Caco-2 (cell line): ENCODE measurements at regions not wholly inside any gene's neighbourhood (a gene's known extent, or its start where the extent isn't known, plus 50 kb on each side); places are given as distances from the start of the nearest gene placed in this dataset.

Experiments used
- BruUV-seq: library from RNA; stranded (reverse); fragments of 400-500 nt; replicated peaks from 2 replicates; lab custom pipeline; 2021; lab: Mats Ljungman, UMichigan
- CTCF ChIA-PET: fragments of 300-600 bp; sonication (Branson Sonifier 250); formaldehyde crosslinking; loops from one replicate; lab custom pipeline; 2022; ENCODE audit warnings: antibody characterized with exemption; lab: Charles Lee
- POLR2A ChIA-PET: fragments of 300-600 bp; sonication (Branson Sonifier 250); formaldehyde crosslinking; loops from one replicate; lab custom pipeline; 2022; ENCODE audit warnings: antibody characterized with exemption; lab: Charles Lee
- DNase-seq, 2 experiments: peaks; one replicate each; pipeline versions ENCODE4 v3.0.0 to v3.0.0-alpha.2; 2020 to 2022
- H3K27me3 ChIP-seq: replicated peaks from 2 replicates; pipeline ENCODE4 v1.6.0; 2011; ENCODE audit warnings: low read length; ENCODE audit not compliant: control insufficient read depth, insufficient read depth
- H3K36me3 ChIP-seq: 2 replicates; pipeline ENCODE4 v1.5.1; 2011; ENCODE audit warnings: low read length; ENCODE audit not compliant: control insufficient read depth, insufficient read depth
- H3K4me1 ChIP-seq: fragments of 250-450 bp; sonication (Bioruptor Pico); 2 replicates; pipeline ENCODE4 v1.5.1; 2020; ENCODE audit warnings: mild to moderate bottlenecking
- H3K4me3 ChIP-seq: 2 replicates; pipeline ENCODE4 v1.5.1; 2011; ENCODE audit warnings: low read depth, mild to moderate bottlenecking, control low read depth, low read length
- H3K9me3 ChIP-seq: fragments of 250-450 bp; sonication (Bioruptor Pico); 2 replicates; pipeline ENCODE4 v1.5.1; 2020; ENCODE audit warnings: mild to moderate bottlenecking, moderate library complexity
- H3K27ac Mint-ChIP-seq: one replicate; pipeline ENCODE4 v1.8.0; 2022; ENCODE audit warnings: mixed read lengths; ENCODE audit not compliant: unreplicated experiment
- H3K27me3 Mint-ChIP-seq: one replicate; pipeline ENCODE4 v1.8.0; 2022; ENCODE audit warnings: mixed read lengths; ENCODE audit not compliant: insufficient read depth, unreplicated experiment
- H3K36me3 Mint-ChIP-seq: one replicate; pipeline ENCODE4 v1.8.0; 2022; ENCODE audit warnings: mild to moderate bottlenecking, mixed read lengths; ENCODE audit not compliant: insufficient read depth, unreplicated experiment
- H3K4me1 Mint-ChIP-seq: one replicate; pipeline ENCODE4 v1.8.0; 2022; ENCODE audit warnings: low read depth, mixed read lengths; ENCODE audit not compliant: unreplicated experiment
- H3K4me3 Mint-ChIP-seq: one replicate; pipeline ENCODE4 v1.8.0; 2022; ENCODE audit warnings: mild to moderate bottlenecking, moderate library complexity, mixed read lengths; ENCODE audit not compliant: unreplicated experiment
- H3K9me3 Mint-ChIP-seq: one replicate; pipeline ENCODE4 v1.8.0; 2022; ENCODE audit warnings: mixed read lengths; ENCODE audit not compliant: unreplicated experiment
- intact Hi-C: fragments of 100-400 bp; cut with micrococcal nuclease; formaldehyde crosslinking; loops from one replicate; pipeline ENCODE4 v1.10.0; 2022; ENCODE audit not compliant: unreplicated experiment
- TF ChIP-seq, protein P1 (sequence below), 2 experiments: fragments of 200-600 bp in 1 of 2; IDR thresholded peaks; 1 replicate in 1 of 2; 2 replicates in 1 of 2; pipeline versions ENCODE4 v1.5.1 to v1.8.0; 2011 to 2022; ENCODE audit warnings: antibody characterized with exemption in 1 of 2, control low read depth in 1 of 2, inconsistent platforms in 1 of 2, low read depth in 1 of 2, low read length in 1 of 2, mild to moderate bottlenecking in 1 of 2, moderate library complexity in 1 of 2; ENCODE audit not compliant: insufficient read depth in 1 of 2, severe bottlenecking in 1 of 2, unreplicated experiment in 1 of 2

DNA sequence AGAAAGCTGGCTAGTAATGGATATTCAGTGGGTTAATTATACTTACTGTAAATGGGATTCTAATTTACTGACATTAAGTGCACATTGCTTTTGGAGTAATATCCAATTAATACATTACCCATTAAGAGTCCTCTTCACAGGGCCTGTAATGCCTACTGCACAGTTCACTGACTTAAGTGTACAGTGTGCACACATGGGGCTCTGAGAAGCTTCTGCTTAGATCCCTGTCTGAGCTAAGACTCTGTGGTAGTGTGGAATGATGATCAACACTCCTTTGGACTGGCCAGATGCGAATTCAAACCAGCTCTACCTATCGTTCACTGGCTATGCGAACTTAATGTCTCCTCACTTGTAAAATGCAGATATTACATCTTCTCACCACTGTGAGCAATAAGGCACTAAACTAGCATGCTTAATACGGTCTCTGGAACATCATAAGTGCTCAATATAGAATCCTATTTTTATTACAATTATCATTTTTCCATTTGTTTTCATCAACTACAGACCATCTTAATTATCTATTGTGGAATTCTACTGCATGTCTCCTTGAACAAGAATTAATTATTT is 53.8 kb upstream of the SEC61G start:
- Histone ChIP-seq H3K4me1 (no peaks in the 10 kb centered on the region), H3K27me3 (no peaks in the 10 kb centered on the region), H3K36me3 (no peaks in the 10 kb centered on the region), H3K4me3 (no peak overlapping the region), H3K9me3 (no peaks in the 10 kb centered on the region; the same call in 1 of the 2 replicates)
- TF ChIP-seq, protein P1, sequence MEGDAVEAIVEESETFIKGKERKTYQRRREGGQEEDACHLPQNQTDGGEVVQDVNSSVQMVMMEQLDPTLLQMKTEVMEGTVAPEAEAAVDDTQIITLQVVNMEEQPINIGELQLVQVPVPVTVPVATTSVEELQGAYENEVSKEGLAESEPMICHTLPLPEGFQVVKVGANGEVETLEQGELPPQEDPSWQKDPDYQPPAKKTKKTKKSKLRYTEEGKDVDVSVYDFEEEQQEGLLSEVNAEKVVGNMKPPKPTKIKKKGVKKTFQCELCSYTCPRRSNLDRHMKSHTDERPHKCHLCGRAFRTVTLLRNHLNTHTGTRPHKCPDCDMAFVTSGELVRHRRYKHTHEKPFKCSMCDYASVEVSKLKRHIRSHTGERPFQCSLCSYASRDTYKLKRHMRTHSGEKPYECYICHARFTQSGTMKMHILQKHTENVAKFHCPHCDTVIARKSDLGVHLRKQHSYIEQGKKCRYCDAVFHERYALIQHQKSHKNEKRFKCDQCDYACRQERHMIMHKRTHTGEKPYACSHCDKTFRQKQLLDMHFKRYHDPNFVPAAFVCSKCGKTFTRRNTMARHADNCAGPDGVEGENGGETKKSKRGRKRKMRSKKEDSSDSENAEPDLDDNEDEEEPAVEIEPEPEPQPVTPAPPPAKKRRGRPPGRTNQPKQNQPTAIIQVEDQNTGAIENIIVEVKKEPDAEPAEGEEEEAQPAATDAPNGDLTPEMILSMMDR (IDR thresholded peaks at IDR 0.05; ENCODE audit: insufficient read depth in 1 of 2, low read depth in 1 of 2, low read length in 1 of 2, severe bottlenecking in 1 of 2, unreplicated experiment in 1 of 2) = no peak
- Mint-ChIP-seq H3K9me3 (no peaks in the 10 kb centered on the region), H3K4me1 (no peaks in the 10 kb centered on the region), H3K27me3 (peaks cover 8% of the 10 kb centered on the region), H3K4me3 (no peak overlapping the region), H3K27ac (no peak overlapping the region), H3K36me3 (no peaks in the 10 kb centered on the region)
- intact Hi-C loops = no loop called here
- DNase-seq = no peak
- CTCF ChIA-PET = interaction anchor here (0.7 to 1.2 kb wide), 2 partner anchors 29 to 443 kb away, joined by 3 to 5 read pairs; no protein-coding TSS in a partner anchor
- POLR2A ChIA-PET = no interaction called here
- no TSS peak for BruUV-seq

DNA sequence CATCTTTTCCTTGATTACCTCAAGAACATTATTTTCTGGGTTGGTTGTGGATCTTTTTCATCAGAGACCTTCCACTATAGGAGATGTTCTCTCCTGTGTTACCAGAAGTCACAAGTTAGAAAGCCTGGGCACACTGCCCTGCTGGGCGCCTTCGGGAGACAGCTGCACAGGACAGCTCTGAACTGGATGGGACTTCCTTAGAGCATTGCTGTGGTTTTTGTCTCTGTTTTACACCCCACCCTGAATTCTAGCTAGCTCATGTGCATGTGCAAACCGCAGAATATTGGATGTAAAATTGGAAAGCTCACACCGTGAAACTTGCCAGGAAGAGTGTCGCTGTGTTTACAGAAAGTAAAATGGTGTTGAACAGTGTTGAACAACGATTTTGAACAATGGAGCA is 54.4 kb upstream of the SEC61G start:
- no peaks in the 10 kb centered on the region for H3K36me3 ChIP-seq
- H3K4me3 ChIP-seq = no peak overlapping the region
- Mint-ChIP-seq H3K27ac (no peak overlapping the region), H3K36me3 (no peaks in the 10 kb centered on the region), H3K4me1 (no peaks in the 10 kb centered on the region), H3K4me3 (no peak overlapping the region), H3K27me3 (peaks cover 8% of the 10 kb centered on the region), H3K9me3 (no peaks in the 10 kb centered on the region)
- TF ChIP-seq, protein P1 (IDR thresholded peaks at IDR 0.05; ENCODE audit: insufficient read depth in 1 of 2, low read depth in 1 of 2, low read length in 1 of 2, severe bottlenecking in 1 of 2, unreplicated experiment in 1 of 2) = no peak
- ChIA-PET CTCF (interaction anchor here (1.2 kb wide), 1 partner anchor 442 kb away, joined by 5 read pairs; no protein-coding TSS in a partner anchor), POLR2A (no interaction called here)
- intact Hi-C loops = no loop called here
- no peak for DNase-seq
- BruUV-seq = no TSS peak
- H3K27me3 ChIP-seq = no peaks in the 10 kb centered on the region
- no peaks in the 10 kb centered on the region for H3K4me1 ChIP-seq
- no peaks in the 10 kb centered on the region; the same call in 1 of the 2 replicates for H3K9me3 ChIP-seq

DNA sequence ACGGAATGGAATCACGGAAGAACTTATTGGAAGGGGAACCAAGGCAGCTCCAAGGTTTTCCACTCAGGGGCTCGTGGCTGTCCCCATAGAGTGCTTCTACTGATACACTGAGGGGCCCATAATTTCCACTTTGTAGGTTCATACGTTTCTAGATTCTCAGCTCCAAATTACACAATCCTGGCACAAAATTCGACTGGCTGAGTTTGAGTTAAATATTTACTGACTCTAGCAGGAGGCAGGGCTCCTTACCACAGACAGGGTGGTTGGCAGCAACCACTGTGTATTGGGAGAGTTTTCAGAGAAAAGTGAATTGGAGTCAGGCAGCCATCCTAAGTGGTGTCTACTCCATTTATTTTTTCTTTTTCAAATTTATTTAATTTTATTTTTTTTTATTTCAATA is 55.4 kb upstream of the SEC61G start:
- no TSS peak for BruUV-seq
- Mint-ChIP-seq H3K27me3 (peaks cover 8% of the 10 kb centered on the region), H3K9me3 (no peaks in the 10 kb centered on the region), H3K4me3 (no peak overlapping the region), H3K27ac (no peak overlapping the region), H3K36me3 (no peaks in the 10 kb centered on the region), H3K4me1 (no peaks in the 10 kb centered on the region)
- ChIA-PET CTCF (no interaction called here), POLR2A (no interaction called here)
- TF ChIP-seq, protein P1 (IDR thresholded peaks at IDR 0.05; ENCODE audit: insufficient read depth in 1 of 2, low read depth in 1 of 2, low read length in 1 of 2, severe bottlenecking in 1 of 2, unreplicated experiment in 1 of 2) = no peak
- intact Hi-C loops = no loop called here
- Histone ChIP-seq H3K4me3 (no peak overlapping the region), H3K36me3 (no peaks in the 10 kb centered on the region), H3K9me3 (no peaks in the 10 kb centered on the region; the same call in 1 of the 2 replicates), H3K27me3 (no peaks in the 10 kb centered on the region), H3K4me1 (no peaks in the 10 kb centered on the region)
- DNase-seq = no peak
